PC-9 (cell line): ENCODE measurements at regions not wholly inside any gene's neighbourhood (a gene's known extent, or its start where the extent isn't known, plus 50 kb on each side); places are given as distances from the start of the nearest gene placed in this dataset.

Source experiments
- EZH2 ChIP-seq: fragments of 200-600 bp; sonication (generic); IDR thresholded peaks from 2 replicates; pipeline ENCODE4 v1.8.0; 2017; ENCODE audit warnings: antibody characterized with exemption, low read depth
- TF ChIP-seq, protein P1 (sequence below): fragments of 200-600 bp; sonication (generic); conservative IDR thresholded peaks from 2 replicates; pipeline ENCODE4 v1.6.1; 2017; ENCODE audit warnings: mixed run types, antibody characterized with exemption, mild to moderate bottlenecking, moderate library complexity

DNA sequence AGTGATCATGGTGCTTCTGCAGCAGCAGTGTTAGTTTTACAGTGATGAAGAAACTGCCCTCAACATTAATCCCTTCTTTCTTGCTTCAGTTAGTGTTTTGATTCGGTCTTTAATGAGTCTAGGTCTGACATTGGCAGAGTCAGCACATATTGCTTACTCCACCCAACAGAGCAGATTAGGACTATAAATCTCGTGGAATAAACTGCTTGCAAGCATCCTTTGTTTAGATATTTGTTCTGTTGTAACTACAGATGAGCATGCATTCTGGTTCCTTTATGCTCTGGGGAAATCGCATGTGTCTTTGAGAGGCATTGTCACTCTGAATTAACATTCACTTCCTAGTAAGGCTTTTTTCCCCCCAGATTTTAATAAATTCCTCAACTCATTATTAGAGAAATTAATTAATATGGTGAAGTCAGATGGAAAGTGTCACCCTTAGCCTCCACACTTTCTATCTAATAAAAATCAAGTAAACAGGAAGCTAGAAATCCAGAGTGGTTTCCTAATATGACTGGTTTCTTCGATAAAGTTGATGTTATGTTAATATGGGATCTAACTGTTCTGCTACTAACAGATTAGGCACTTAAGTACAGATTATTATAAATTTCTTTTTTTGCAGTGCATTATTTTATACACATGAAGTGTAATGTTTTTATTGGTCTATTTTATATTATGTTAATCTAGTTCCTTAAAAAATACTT is 86.2 kb upstream of the SSTR1 start:
- no peak for TF ChIP-seq EZH2
- TF ChIP-seq, protein P1, sequence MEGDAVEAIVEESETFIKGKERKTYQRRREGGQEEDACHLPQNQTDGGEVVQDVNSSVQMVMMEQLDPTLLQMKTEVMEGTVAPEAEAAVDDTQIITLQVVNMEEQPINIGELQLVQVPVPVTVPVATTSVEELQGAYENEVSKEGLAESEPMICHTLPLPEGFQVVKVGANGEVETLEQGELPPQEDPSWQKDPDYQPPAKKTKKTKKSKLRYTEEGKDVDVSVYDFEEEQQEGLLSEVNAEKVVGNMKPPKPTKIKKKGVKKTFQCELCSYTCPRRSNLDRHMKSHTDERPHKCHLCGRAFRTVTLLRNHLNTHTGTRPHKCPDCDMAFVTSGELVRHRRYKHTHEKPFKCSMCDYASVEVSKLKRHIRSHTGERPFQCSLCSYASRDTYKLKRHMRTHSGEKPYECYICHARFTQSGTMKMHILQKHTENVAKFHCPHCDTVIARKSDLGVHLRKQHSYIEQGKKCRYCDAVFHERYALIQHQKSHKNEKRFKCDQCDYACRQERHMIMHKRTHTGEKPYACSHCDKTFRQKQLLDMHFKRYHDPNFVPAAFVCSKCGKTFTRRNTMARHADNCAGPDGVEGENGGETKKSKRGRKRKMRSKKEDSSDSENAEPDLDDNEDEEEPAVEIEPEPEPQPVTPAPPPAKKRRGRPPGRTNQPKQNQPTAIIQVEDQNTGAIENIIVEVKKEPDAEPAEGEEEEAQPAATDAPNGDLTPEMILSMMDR, result no peak
